Effector memory CD8-positive, alpha-beta T cell (primary cell): ENCODE measurements at regions not wholly inside any gene's neighbourhood (a gene's known extent, or its start where the extent isn't known, plus 50 kb on each side); places are given as distances from the start of the nearest gene placed in this dataset.

ENCODE experiments used
- ATAC-seq: fragments of 150-1000 bp; cut with Tn5 transposase; replicated peaks from 2 replicates; pipeline ENCODE4 v1.10.0; 2021; ENCODE audit warnings: mild to moderate bottlenecking, moderate library complexity
- DNase-seq, 3 experiments: peaks; one replicate each; pipeline ENCODE4 v3.0.0; 2021
- H3K27ac Mint-ChIP-seq, 2 donors: one replicate each; pipeline ENCODE4 v1.8.0; 2022; ENCODE audit warnings: mild to moderate bottlenecking in 2 of 2, mixed read lengths in 2 of 2, moderate library complexity in 2 of 2
- H3K27me3 Mint-ChIP-seq, 2 donors: one replicate each; pipeline ENCODE4 v1.8.0; 2022; ENCODE audit warnings: mixed read lengths in 2 of 2
- H3K36me3 Mint-ChIP-seq: one replicate; pipeline ENCODE4 v1.8.0; 2022; ENCODE audit warnings: mild to moderate bottlenecking, moderate library complexity, mixed read lengths; ENCODE audit not compliant: insufficient read depth
- H3K4me1 Mint-ChIP-seq, 2 donors: one replicate each; pipeline ENCODE4 v1.8.0; 2022; ENCODE audit warnings: low read depth in 2 of 2, mixed read lengths in 2 of 2
- H3K4me3 Mint-ChIP-seq, 2 donors: one replicate each; pipeline ENCODE4 v1.8.0; 2022; ENCODE audit warnings: mild to moderate bottlenecking in 2 of 2, mixed read lengths in 2 of 2, moderate library complexity in 2 of 2
- H3K9me3 Mint-ChIP-seq, 2 donors: one replicate each; pipeline ENCODE4 v1.8.0; 2022; ENCODE audit warnings: mixed read lengths in 2 of 2

- Mint-ChIP-seq H3K27me3 (peaks cover 22 to 27% of the 10 kb centered on the region in 2 donors), H3K27ac (no peak overlapping the region), H3K4me3 (no peak overlapping the region), H3K4me1 (peaks cover 0 to 7% of the 10 kb centered on the region in 2 donors), H3K36me3 (no peaks in the 10 kb centered on the region), H3K9me3 (no peaks in the 10 kb centered on the region)
- ATAC-seq = no peak
- no peak for DNase-seq
Measured at GRCh38 chr22:49486225-49486624, 341.4 kb downstream of the BRD1 start.

GRCh38 chr22:49483946-49484345, 343.7 kb downstream of the BRD1 start:
- peaks cover 27 to 43% of the 10 kb centered on the region in 2 donors for H3K27me3 Mint-ChIP-seq
- no peak for ATAC-seq
- DNase-seq = no peak
- no peaks in the 10 kb centered on the region for H3K9me3 Mint-ChIP-seq
- no peaks in the 10 kb centered on the region for H3K36me3 Mint-ChIP-seq
- no peak overlapping the region for H3K27ac Mint-ChIP-seq
- peaks cover 0 to 7% of the 10 kb centered on the region in 2 donors for H3K4me1 Mint-ChIP-seq
- no peak overlapping the region for H3K4me3 Mint-ChIP-seq

DNA sequence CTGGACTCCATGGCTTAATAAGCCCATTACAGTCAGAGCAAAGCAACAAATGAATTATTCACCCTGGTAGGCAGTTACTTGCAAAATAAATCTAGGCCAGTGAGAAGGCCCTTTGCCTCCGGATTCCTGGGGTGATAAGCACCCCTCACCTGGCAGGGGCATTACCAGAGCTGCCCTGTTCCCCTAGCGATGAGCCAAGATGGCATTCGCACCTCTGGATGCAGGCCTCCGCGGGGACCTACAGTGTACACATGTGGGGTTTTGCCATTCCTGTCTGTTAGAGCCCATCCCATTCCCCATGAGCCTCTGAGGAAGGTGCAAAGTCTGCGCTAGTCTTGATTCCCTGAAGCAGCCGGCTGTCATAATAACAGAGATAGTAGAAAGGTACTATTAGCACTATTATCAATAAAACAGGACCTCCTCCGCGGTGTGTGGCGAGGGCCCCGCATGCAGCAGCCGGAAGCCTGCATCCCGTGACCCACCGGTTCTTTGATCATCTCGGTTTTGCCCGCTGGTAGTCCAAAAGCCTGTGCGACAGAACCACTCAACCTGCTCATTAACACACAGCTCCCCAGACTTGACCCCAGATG, 344.3 kb downstream of the BRD1 start:
- no peaks in the 10 kb centered on the region for H3K36me3 Mint-ChIP-seq
- ATAC-seq (no peak), DNase-seq (no peak)
- H3K27ac Mint-ChIP-seq = no peak overlapping the region
- peaks cover 27 to 43% of the 10 kb centered on the region in 2 donors for H3K27me3 Mint-ChIP-seq
- peaks cover 0 to 7% of the 10 kb centered on the region in 2 donors for H3K4me1 Mint-ChIP-seq
- H3K4me3 Mint-ChIP-seq = no peak overlapping the region
- no peaks in the 10 kb centered on the region for H3K9me3 Mint-ChIP-seq

DNA sequence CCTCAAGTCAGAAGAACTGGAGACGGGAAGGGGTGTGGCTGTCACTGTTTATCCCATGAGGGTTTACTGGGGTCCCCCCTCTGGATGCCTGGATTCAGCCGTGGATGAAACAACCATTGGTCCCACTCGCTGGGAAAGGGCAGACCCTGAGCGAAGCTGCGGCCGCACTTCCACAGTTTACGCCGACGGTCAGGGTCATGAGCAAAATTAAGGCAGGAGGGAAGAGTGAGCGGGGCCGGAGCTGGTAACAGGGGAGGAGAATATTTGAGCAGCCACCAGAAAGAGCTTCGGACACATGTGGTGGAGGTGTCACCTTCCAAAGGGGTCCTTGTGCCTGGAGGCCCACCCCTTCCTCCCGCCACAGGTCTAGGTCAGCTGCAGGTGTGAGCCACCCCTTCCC, 344.9 kb downstream of the BRD1 start:
- ATAC-seq (no peak), DNase-seq (no peak)
- Mint-ChIP-seq H3K27ac (no peak overlapping the region), H3K4me3 (no peak overlapping the region), H3K4me1 (peaks cover 0 to 7% of the 10 kb centered on the region in 2 donors), H3K9me3 (no peaks in the 10 kb centered on the region), H3K36me3 (no peaks in the 10 kb centered on the region), H3K27me3 (peaks cover 27 to 43% of the 10 kb centered on the region in 2 donors)

GRCh38 chr22:49481659-49482399, 345.8 kb downstream of the BRD1 start:
- H3K4me3 Mint-ChIP-seq = no peak overlapping the region
- no peak for ATAC-seq
- no peak for DNase-seq
- peaks cover 27 to 43% of the 10 kb centered on the region in 2 donors for H3K27me3 Mint-ChIP-seq
- H3K36me3 Mint-ChIP-seq = no peaks in the 10 kb centered on the region
- peaks cover 0 to 7% of the 10 kb centered on the region in 2 donors for H3K4me1 Mint-ChIP-seq
- H3K27ac Mint-ChIP-seq = no peak overlapping the region
- H3K9me3 Mint-ChIP-seq = peaks cover 2 to 4% of the 10 kb centered on the region in 2 donors

- DNase-seq (no peak), ATAC-seq (no peak)
- Mint-ChIP-seq H3K27me3 (peaks cover 27 to 43% of the 10 kb centered on the region in 2 donors), H3K36me3 (no peaks in the 10 kb centered on the region), H3K9me3 (peaks cover 7 to 11% of the 10 kb centered on the region in 2 donors), H3K4me1 (peaks cover 0 to 7% of the 10 kb centered on the region in 2 donors), H3K27ac (no peak overlapping the region), H3K4me3 (no peak overlapping the region)
Measured at GRCh38 chr22:49480896-49481658, 346.6 kb downstream of the BRD1 start.

GRCh38 chr22:49480331-49480730, 347.3 kb downstream of the BRD1 start:
- Mint-ChIP-seq H3K27ac (no peak overlapping the region), H3K4me3 (no peak overlapping the region), H3K4me1 (peaks cover 0 to 7% of the 10 kb centered on the region in 2 donors), H3K36me3 (no peaks in the 10 kb centered on the region), H3K9me3 (peaks cover 7 to 11% of the 10 kb centered on the region in 2 donors), H3K27me3 (peaks cover 27 to 44% of the 10 kb centered on the region in 2 donors)
- DNase-seq = no peak
- ATAC-seq = no peak

DNA sequence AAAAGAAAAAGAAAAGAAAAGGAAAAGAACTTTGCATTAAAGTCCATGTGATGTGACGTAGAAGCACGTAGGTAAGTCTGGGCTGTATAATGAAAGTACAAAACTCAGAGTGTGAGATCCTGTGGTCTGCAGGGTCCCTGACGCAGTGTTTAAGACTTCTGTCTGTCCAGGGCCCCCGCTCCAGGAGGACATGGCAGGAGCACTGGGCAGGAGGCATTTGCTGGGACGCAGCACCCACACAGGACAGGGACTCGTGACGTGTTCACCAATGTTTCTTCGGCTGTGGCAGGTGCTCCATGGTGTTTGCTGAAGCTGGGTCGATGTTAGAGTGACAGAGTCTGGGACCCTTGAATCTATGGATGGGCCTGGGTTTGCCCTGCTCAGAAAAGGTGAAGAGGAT, 348.1 kb downstream of the BRD1 start:
- H3K27me3 Mint-ChIP-seq = peaks cover 32 to 45% of the 10 kb centered on the region in 2 donors
- no peak overlapping the region for H3K27ac Mint-ChIP-seq

DNA sequence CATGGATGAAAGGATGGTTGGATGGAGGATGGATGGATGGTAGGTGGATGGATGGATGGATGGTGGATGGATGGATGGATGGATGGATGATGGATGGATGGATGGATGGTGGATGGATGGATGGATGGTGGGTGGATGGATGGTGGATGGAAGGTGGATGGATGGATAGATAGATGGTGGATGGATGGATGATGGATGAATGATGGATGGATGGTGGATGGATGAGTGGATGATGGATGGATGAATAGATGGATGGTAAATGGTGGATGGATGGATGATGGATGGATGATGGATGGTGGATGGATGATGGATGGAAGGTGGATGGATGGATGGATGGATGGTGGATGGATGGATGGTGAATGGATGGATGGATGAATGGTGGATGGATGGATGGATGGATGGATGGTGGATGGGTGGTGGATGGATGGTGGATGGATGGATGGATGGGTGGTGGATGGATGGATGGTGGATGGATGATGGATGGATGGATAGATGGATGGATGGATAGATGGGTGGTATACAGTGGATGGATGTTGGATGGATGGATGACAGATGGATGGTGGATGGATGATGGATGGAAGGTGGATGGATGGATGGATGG, 350.8 kb downstream of the BRD1 start:
- H3K27ac Mint-ChIP-seq = no peak overlapping the region
- H3K9me3 Mint-ChIP-seq = peaks cover 7 to 11% of the 10 kb centered on the region in 2 donors
- peaks cover 0 to 6% of the 10 kb centered on the region in 2 donors for H3K4me1 Mint-ChIP-seq
- H3K27me3 Mint-ChIP-seq = peaks cover 19 to 43% of the 10 kb centered on the region in 2 donors
- H3K4me3 Mint-ChIP-seq = no peak overlapping the region
- no peak for DNase-seq
- H3K36me3 Mint-ChIP-seq = no peaks in the 10 kb centered on the region
- no peak for ATAC-seq

More for the DNA sequence above, 348.1 kb downstream of the BRD1 start:
- Mint-ChIP-seq H3K9me3 (peaks cover 7 to 11% of the 10 kb centered on the region in 2 donors), H3K4me1 (peaks cover 0 to 9% of the 10 kb centered on the region in 2 donors), H3K36me3 (no peaks in the 10 kb centered on the region), H3K4me3 (no peak overlapping the region)
- ATAC-seq (no peak), DNase-seq (no peak)

DNA sequence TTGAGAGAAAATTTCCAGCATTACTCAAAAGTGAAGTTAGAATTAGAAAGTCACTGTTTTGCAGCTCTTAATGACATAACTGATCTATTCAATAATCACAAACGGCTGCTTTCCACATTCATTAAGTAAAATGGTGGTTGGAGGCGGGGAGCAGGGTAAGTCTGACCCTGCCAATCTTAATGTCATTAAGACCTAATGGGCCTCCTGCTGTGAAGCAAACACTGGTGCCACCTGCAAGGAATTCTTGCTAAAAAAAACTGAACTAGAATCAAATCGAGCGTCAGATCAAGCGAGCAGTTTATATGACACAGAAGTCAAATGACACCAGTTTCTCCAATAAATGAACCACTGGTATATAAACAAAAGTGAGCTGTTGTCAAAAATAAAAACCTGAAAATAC, 351.5 kb downstream of the BRD1 start:
- Mint-ChIP-seq H3K4me3 (no peak overlapping the region), H3K36me3 (peaks cover 2% of the 10 kb centered on the region), H3K9me3 (peaks cover 7 to 11% of the 10 kb centered on the region in 2 donors), H3K4me1 (peaks cover 0 to 2% of the 10 kb centered on the region in 2 donors), H3K27me3 (peaks cover 12 to 36% of the 10 kb centered on the region in 2 donors), H3K27ac (no peak overlapping the region)
- DNase-seq = no peak
- no peak for ATAC-seq

- no peak overlapping the region for H3K4me3 Mint-ChIP-seq
- peaks cover 8 to 30% of the 10 kb centered on the region in 2 donors for H3K27me3 Mint-ChIP-seq
- ATAC-seq (no peak), DNase-seq (no peak)
- peaks cover 0 to 2% of the 10 kb centered on the region in 2 donors for H3K4me1 Mint-ChIP-seq
- no peak overlapping the region for H3K27ac Mint-ChIP-seq
- H3K36me3 Mint-ChIP-seq = peaks cover 2% of the 10 kb centered on the region
- peaks cover 7 to 11% of the 10 kb centered on the region in 2 donors for H3K9me3 Mint-ChIP-seq
Measured at GRCh38 chr22:49475253-49475652, 352.4 kb downstream of the BRD1 start.

GRCh38 chr22:49473286-49473685, 354.4 kb downstream of the BRD1 start:
- DNase-seq (no peak), ATAC-seq (no peak)
- Mint-ChIP-seq H3K36me3 (peaks cover 2% of the 10 kb centered on the region), H3K4me1 (peaks cover 0 to 2% of the 10 kb centered on the region in 2 donors), H3K27ac (peak overlapping the region in 1 of 2 donors; percentile 23), H3K9me3 (peaks cover 7 to 11% of the 10 kb centered on the region in 2 donors), H3K4me3 (no peak overlapping the region), H3K27me3 (peaks cover 8 to 28% of the 10 kb centered on the region in 2 donors)
